GM21367 (cell line): ENCODE measurements at regions not wholly inside any gene's neighbourhood (a gene's known extent, or its start where the extent isn't known, plus 50 kb on each side); places are given as distances from the start of the nearest gene placed in this dataset.

Experiments used
- ATAC-seq: cut with Tn5 transposase; IDR thresholded peaks from one replicate; pipeline ENCODE4 v1.9.1; 2021; ENCODE audit not compliant: unreplicated experiment

DNA sequence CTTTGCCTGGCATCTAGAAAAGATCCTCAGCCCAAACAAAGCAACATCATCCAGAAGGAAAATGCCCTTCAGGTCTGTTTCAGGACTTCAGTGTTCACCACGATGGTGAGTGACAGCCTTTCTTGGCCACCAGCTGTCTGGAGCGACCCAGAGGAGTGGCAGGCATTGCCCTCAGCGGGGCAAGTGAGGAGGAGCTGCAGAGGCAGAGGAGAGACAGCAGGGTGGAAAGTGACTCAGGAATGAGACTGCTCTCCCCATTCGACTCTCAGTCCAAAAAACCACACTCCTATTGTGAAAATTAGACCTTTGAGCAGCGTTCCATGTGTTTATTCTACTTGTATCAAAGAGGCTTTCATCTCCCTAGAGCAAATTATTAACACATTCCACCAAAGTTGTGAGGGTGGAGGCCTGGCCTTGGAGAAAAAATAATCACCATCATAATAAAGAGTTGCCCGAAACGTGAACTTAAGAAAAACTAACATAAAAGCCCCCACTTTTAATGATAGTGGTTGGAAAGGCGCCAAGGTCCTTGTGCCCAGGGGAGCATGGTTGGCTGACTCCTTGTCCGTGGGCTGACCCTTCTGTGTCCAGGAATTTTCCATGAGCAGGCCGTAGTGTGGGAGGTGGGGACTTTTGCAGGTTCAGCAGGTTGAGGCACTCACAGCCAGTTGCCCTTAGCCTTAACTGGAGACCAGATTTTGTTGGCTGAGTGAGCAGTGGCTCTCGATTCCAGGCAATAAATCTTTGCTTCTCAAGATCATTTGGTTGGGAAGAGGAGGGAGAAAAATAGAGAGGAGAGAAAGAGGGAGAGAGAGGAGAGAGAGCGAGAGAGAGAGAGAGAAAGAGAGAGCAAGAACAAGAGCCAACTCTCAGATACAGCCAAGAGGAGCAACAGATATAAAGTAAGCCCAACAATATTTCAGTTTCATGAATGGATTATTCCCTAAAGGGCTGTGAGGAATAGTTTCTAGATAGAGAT lies 125.9 kb upstream of the ANKRD55 start:
- ATAC-seq, result no peak

DNA sequence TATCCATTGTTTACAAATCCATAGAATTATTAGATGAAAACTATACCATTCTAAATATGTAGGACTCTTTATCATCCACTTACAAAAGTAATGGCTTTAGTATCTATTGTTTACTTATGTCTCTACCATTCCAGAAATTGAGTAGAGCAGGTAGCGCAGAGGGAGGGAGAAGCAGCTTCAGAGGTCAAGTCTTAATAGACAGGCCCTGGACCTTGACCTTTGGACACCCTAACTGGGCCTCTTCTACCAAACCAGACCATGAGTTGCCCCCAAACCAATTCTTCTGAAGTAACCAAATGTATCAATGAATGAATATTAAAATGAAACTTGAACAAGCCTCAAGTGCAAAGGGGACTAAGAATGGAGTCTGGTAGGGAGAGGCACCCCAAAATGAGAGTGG lies 124.9 kb upstream of the ANKRD55 start:
- ATAC-seq, result no peak

DNA sequence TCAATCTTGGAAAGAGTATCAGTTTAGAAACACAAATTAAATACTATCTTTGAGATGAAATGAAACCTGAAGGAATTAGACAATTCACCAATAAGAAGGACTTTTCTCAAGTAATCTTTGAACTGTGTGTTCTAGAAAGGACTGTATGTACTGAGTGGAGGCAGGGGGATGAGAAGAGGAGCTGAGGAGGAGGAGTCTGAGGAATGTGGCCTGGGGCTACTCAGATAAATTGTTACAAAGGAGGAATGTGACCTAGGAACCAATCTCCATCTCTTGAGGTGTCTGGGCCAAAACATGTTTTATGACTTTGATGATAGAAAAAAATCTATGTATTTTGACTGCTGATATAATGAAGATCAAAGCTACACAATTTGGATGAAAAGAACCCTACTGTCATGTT lies 124.3 kb upstream of the ANKRD55 start:
- ATAC-seq, result no peak

DNA sequence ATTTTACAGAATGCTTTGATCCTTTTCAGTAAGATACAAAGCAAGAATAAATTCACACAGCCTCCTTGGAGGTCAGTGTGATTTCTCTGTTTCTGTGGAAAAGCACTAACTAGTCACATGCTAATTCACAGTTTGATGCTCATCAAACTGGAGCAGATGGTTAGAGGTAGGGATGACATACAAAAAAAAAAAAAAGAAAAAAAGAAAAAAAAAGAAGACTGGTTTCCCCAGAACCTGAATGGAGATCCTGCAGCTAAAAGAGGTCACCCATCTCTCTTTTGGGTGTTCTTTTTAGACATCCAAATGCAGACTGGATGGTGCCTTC lies 123.7 kb upstream of the ANKRD55 start:
- ATAC-seq, result no peak

DNA sequence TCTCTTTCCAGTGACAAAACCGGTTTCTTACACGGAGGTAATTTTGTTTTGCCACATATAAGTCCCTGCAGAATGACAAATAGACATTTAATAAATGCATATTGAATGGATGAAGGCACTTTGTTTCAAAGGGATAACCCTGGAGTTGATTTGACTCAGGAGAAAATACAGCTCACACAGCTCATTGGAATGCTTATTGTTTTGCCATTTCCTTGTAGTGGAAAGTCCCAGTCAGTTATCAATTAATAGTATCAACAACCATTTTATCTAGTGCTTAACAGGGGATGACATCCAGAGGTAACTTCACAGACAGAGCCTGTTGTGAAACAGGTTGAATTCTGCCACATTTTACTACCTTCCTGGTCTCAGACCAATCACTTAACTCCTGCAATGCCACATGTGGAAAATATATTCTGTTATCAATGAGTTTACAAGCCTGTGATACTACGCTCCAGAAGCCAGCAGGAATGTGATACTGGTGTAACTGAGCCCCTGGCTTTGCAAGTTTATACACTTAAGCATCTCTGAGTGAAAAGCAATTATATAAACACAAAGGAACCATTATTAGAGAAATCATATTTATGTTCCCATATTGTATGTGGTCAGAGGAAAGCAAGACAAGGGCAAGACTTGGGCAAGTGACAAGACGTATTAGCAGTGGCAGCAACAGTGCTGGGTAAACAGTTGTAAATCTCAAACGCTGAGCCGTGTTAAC lies 123.1 kb upstream of the ANKRD55 start:
- ATAC-seq, result no peak

DNA sequence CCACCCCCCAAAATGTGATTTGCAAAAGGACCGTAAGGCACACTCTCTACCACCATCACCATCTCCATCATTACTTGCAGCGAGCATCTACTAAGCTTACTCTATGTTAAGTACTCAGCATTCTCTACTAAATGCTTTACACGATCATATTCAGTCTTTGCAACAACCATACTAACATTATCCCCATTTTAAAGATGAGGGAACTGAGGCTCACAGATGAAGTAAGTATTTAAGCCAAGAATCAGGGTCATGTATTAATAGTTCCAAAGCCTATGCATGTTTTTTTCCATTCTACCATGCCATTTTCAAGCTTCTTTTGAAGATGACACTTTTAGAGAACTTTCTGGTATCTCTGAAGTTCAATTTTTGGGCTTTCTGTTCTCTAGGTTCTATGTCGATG lies 121.7 kb upstream of the ANKRD55 start:
- no peak for ATAC-seq

DNA sequence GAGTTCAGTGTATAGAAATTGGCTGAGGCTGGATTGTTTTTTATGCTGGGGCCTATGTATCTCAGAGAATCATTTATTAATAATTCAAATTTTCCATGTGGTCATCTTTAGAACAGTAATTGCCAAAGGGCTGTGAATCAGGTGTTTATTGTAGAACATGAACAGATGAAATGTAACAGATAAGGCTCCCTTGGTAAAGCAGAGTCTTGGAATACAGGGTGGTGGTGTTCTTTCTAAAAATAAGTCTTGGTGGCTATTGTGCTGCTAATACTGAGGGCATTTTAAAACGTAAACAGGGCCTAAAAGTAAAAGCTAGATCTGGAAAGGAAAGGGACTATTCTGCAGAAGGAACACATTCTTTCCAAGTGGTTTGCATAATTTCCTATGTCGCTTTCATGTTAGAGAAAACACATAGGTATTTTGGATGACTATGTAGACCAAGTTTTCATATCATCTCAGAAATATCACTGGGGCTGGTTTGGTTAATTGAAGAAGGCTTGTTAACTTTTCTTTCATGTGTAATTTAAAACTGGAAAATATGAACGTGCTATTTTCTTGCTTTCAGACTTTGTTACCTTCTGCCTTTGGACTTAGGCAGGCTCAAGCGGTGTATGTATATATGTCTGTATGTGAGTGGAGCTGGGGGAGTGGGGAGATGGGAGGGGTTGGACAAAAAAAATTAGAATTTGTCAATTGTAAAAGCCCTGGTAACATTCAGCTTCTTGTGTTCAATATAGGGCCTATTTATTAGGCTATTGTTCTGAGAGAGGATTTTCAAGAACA lies 119.9 kb upstream of the ANKRD55 start:
- no peak for ATAC-seq

DNA sequence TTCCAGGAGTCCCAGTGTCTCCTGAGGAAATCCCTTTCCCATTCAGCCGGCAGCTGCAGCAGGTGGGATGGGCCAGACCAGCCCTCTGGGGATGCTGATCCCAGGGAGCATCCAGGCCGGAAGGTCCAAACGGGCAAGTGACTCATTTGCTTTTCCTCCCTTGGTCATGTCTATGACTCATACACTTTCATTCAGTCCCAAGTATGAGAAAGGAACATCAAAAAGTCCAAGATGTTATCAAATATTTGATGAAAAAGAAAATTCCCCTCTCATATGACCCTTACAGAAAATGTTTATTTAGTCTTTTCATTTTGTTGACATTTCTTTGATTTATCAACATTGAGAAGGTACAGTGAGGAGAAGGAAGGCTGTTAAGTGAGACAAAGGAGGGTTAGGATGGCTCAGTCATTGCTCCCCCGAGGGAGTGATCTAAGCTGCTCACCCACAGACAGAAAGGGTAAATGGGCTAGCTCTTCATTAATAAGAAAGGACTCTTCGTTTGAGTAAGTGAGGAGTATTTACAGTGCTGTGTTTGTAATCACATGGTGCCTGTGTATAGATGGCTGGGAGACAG lies 117.6 kb upstream of the ANKRD55 start:
- ATAC-seq, result no peak

DNA sequence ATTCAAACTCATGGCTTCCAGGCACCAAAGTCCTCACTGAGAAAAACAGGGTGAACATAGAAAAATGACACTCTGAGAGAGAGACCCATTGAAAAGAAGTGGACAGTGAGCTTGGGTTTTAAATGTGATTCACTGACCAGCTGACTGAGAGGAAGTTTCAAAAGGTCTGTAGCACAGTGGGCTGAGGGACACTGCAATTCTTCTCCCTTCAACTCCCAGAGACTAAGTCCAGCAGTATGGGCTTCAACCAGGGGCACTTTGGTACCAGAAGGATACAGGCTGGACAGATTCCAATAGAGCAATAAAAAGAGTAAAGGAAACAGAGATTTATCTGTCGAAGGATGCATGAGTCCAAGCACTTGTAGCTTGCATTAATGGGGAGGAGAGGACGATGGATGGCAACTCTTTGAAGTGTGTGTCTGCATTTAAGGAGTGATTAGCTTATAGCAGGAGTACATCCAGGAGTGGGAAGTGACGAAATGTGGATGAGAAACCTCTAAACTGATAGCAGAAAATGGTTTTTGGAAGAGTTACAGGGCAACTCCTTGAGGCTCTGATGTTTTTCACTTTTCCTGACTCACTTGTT lies 117.0 kb upstream of the ANKRD55 start:
- no peak for ATAC-seq

DNA sequence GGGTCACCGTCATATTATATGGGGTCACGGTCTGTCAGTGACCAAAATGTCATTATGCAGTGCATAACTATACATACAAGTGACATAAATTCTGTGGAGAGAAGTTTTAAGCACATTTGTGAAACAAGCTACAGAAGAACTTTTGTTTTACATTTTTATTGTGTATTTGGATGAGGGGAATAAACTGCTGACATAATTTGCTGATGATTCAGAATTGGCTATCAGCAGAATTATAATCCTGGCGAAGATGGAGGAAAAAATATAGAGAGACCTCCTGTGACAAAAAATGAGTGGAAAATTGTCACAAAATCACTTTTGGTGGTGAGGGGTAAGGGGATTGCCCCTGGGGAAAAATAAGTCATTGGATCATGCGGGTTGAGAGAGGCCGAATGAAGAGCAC lies 116.3 kb upstream of the ANKRD55 start:
- no peak for ATAC-seq

DNA sequence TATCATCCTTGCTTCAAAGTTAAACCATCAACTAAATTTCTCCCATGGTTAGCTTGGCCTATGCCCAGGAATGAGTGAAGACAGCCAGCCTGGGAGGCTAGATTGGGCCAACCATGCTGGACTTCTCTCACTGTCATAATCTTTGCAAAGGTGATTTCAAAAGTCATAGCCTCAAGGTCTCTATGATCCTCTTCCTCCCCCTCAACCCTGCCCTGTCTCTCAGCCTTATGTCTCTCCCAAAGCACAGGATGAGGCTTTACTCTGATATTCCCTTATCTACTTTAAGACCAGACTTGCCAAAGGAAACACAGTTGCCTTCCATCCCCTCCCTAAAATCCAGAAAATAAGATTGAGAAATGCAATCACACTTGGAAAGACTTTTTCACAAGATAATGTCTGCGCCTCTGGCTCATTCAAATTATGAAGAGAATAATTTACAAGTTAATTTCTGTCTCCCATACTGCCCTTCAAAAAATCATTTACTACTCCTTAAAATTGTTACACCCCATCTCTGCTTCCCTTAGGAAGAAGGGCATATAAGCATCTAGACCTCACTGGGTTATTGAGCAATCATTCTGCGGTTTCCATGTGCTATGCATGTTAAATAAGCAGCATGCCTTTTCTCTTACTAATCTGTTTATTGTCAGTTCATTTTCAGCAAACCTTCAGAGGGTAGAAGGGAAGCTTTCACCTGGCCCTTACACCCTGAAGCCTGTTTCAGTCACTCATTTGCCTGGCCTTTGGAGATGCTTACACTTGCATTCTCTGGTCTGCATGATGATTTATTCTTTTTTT lies 113.8 kb upstream of the ANKRD55 start:
- ATAC-seq, result no peak

DNA sequence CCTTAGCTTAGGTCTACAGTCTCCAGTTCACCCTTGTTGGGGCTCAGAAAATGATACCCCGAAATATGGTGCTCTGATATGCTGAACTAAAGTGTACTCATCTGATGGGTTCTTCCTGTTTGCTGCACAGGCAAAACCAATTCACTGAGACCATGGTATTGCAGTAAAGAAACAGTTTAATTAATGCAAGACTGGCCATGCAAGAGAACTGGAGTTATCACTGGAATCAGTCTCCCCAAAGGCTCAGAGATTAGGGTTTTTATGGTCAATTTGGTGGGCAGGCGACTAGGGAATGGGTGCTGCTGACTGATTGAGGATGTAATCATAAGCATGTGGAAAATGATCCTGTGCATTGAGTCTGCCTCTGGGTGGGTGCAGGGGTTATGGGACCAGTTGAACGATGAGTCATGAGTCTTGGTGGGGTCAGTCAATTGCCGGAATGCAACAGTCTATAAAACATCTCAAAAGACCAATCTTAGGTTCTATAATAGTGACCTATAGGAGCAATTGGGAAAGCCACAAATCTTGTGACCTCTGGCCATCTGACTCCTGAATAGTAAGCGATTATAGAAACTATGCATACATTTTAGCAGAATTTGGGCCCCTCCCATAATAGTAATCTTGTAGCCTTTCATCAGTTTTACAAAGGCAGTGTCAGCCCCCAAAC lies 113.0 kb upstream of the ANKRD55 start:
- ATAC-seq, result no peak

DNA sequence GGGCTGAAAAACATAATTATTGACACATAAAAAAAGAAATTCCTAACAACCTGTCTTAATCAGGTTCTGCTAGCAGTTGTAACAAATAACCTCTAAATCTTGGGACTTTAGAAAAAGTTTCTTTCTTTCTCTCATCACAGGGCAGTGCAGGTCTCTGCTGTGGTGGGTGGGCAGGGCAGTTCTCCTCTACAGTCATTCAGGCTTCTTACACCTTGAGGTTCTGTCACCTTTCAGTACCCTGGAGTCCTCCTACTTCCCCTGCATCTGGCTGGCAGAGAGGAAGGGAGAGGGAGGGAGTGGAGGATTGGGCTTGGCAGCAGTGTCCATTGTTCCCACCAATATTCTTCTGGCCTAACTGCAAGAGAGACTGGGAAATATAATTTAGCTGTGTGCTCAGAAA lies 112.2 kb upstream of the ANKRD55 start:
- no peak for ATAC-seq

DNA sequence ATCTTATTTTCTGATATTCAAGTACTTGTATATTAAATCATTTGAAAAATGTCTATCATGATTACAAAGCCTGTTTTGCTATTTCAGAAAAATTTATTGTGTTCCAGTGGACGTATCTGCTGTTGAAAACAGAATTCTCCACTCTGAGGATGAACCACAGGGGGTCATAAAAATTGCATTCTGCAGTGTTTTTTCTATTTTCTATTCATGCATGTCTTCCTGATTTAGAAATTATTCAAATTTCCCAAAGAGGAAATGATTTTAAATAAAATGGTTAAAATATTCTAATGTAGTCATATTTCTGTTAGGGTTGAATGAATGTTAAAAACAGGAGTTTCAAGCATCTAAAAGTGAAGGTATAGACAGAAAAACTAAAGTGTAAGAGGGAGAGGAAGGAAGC lies 111.5 kb upstream of the ANKRD55 start:
- no peak for ATAC-seq

DNA sequence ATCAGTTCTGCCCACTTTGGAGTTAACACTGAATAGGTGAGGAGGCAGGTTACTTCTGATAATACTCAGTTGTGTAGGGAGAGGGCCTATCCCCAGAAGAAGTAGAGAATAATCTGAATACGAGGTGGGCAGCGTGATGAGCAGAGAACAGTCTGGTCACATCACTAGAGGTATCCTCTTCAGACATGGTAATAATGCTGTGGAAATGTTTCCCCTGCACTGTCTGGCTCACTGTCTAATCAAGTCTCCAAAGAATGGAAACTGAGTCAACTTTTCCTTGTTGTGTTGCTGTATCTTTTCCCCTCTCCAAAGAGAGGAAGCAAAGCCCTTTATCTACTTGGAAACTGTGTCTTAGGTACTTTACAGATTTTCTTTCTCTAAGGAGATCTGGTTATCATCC lies 110.9 kb upstream of the ANKRD55 start:
- no peak for ATAC-seq

DNA sequence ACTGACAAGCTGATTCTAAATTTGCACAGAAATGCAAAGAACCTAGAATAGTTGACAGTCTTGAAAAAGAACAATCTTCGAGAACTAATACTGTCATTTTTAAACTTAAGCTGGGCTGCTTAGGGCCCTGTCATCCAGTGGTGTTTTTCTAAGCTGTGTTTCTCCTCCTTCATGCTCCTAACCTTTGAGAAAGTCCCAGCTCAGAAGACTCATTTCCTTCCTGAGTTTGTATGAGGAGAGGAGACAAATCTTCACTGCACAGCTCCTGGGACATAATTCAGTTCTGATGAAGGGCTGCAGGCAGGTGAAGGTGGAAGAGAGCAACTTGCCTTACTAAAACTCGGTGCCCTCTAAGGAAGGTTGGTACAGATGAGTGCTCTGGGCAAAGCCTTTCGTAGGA lies 109.5 kb upstream of the ANKRD55 start:
- no peak for ATAC-seq

DNA sequence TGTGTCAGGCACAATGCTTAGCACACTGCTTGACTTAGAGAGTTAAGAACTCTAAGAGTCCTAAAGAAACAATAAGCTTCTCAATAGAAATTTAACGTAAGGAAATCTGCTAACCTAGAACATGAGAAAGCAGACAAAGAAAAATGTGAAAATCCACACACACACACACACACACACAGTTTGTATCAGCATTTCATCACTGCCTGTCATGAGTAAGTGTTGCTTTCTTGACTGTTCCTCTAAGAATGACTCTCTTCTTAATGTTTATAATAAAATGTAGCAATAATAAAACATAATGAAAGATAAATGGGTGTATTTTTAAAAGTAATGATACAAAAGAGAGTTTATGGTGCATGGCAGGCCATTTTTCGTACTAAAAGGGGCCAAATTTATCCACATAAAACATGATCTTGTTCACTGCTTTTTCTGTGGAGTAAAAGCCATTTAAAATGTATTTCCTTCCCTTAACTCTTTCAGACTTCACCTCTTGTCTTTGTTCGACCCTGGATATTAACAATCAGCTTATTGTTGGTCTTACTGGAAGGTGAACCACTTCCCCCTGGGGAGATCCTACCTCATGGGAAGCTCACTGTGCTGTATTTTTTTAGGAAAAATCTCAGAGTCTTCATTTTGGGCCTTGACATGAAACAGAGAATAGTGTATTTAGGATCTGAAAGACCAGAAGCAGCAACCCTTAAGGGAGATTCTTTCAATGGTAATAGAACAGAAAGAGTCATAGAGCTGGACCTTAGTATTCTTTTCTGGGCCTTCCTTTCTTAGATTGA lies 107.3 kb upstream of the ANKRD55 start:
- no peak for ATAC-seq

DNA sequence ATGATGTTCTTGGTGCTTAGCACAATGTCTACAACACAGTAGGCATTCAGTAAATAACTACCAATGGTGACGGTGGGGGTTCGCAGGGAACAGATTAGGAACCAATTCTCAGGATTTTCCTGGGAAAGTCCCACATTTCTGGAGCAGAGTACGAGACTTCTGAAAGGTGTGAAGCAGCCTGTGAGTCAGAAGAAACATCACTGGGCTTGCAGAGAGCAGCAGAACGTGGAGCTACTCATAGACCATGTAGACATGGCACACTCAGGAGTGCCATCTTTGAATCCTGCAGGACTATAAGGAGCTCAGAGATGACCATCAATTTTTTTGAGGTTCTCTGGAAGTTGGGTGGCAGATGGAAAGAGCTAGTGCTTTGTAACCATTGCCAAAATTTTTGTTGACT lies 106.6 kb upstream of the ANKRD55 start:
- no peak for ATAC-seq
